PC-3 (cell line): ENCODE measurements at regions not wholly inside any gene's neighbourhood (a gene's known extent, or its start where the extent isn't known, plus 50 kb on each side); places are given as distances from the start of the nearest gene placed in this dataset.

Experiments
- ATAC-seq: fragments of 200-7000 bp; cut with Tn5 transposase; 2 replicates; pipeline ENCODE4 v1.9.1; 2020; ENCODE audit warnings: mild to moderate bottlenecking, moderate library complexity
- BruUV-seq: library from RNA; stranded (reverse); fragments of 400-500 nt; replicated peaks from 2 replicates; lab custom pipeline; 2021; lab: Mats Ljungman, UMichigan
- CTCF ChIA-PET: fragments of 300-600 bp; sonication (Branson Sonifier 250); formaldehyde crosslinking; loops from one replicate; lab custom pipeline; 2022; ENCODE audit warnings: antibody characterized with exemption; lab: Charles Lee
- POLR2A ChIA-PET: fragments of 300-600 bp; sonication (Branson Sonifier 250); formaldehyde crosslinking; loops from one replicate; lab custom pipeline; 2022; ENCODE audit warnings: antibody characterized with exemption; ENCODE audit not compliant: unreplicated experiment; lab: Charles Lee
- DNase-seq: peaks from one replicate; pipeline ENCODE4 v3.0.0-alpha.2; 2015
- H2AFZ ChIP-seq: fragments of 300-600 bp; sonication (generic); 2 replicates; pipeline ENCODE4 v1.6.0; 2016; ENCODE audit warnings: antibody characterized with exemption, low read length
- H3F3A ChIP-seq: fragments of 300-600 bp; sonication (generic); one replicate; pipeline ENCODE4 v1.6.0; 2017; ENCODE audit warnings: antibody characterized with exemption, low read length, control low read depth, mild to moderate bottlenecking; ENCODE audit not compliant: unreplicated experiment
- H3K27ac ChIP-seq: fragments of 300-600 bp; sonication (generic); 2 replicates; pipeline ENCODE4 v1.5.1; 2016; ENCODE audit warnings: mild to moderate bottlenecking, low read length
- H3K27me3 ChIP-seq: fragments of 300-600 bp; sonication (generic); 2 replicates; pipeline ENCODE4 v1.6.1; 2016; ENCODE audit warnings: low read length, mixed read lengths
- H3K36me3 ChIP-seq: fragments of 300-600 bp; sonication (generic); 2 replicates; pipeline ENCODE4 v1.6.1; 2016; ENCODE audit warnings: low read depth, mixed run types, low read length, mixed read lengths
- H3K4me1 ChIP-seq: fragments of 300-600 bp; sonication (generic); 2 replicates; pipeline ENCODE4 v1.5.1; 2016; ENCODE audit warnings: low read length; ENCODE audit not compliant: insufficient read depth
- H3K4me2 ChIP-seq: fragments of 300-600 bp; sonication (generic); 2 replicates; pipeline ENCODE4 v1.6.0; 2016; ENCODE audit warnings: low read length
- H3K4me3 ChIP-seq: fragments of 300-600 bp; sonication (generic); 2 replicates; pipeline ENCODE4 v1.5.1; 2016; ENCODE audit warnings: mild to moderate bottlenecking, low read length, mixed read lengths
- H3K79me2 ChIP-seq: fragments of 300-600 bp; sonication (generic); 2 replicates; pipeline ENCODE4 v1.6.1; 2017; ENCODE audit warnings: low read length, mixed read lengths
- H3K9ac ChIP-seq: fragments of 300-600 bp; sonication (generic); 2 replicates; pipeline ENCODE4 v1.6.0; 2016; ENCODE audit warnings: mild to moderate bottlenecking, low read length
- H3K9me2 ChIP-seq: fragments of 300-600 bp; sonication (generic); replicated peaks from 2 replicates; pipeline ENCODE4 v1.6.1; 2016; ENCODE audit warnings: mixed run types, low read length, mixed read lengths
- H3K9me3 ChIP-seq: fragments of 300-600 bp; sonication (generic); 2 replicates; pipeline ENCODE4 v1.6.1; 2016; ENCODE audit warnings: low read length, mixed read lengths
- H4K20me1 ChIP-seq: fragments of 300-600 bp; sonication (generic); 2 replicates; pipeline ENCODE4 v1.6.1; 2016; ENCODE audit warnings: low read length, mixed read lengths
- EZH2 ChIP-seq: fragments of 300-600 bp; sonication (generic); IDR thresholded peaks from one replicate; pipeline ENCODE4 v1.6.1; 2017; ENCODE audit warnings: antibody characterized with exemption, mild to moderate bottlenecking, low read length; ENCODE audit not compliant: unreplicated experiment
- EZH2phosphoT487 ChIP-seq: fragments of 300-600 bp; sonication (generic); IDR thresholded peaks from 2 replicates; pipeline ENCODE4 v1.6.1; 2018; ENCODE audit warnings: mild to moderate bottlenecking, antibody characterized with exemption, low read length, borderline replicate concordance
- intact Hi-C: fragments of 100-400 bp; cut with micrococcal nuclease; formaldehyde crosslinking; loops from 2 replicates; pipeline ENCODE4 v1.9.0; 2023
- TF ChIP-seq, protein P1 (sequence below): fragments of 300-600 bp; sonication (generic); conservative IDR thresholded peaks from 2 replicates; pipeline ENCODE4 v1.5.1; 2017; ENCODE audit warnings: antibody characterized with exemption, low read depth, mild to moderate bottlenecking, low read length

- no peak for ATAC-seq
- TF ChIP-seq, protein P1, sequence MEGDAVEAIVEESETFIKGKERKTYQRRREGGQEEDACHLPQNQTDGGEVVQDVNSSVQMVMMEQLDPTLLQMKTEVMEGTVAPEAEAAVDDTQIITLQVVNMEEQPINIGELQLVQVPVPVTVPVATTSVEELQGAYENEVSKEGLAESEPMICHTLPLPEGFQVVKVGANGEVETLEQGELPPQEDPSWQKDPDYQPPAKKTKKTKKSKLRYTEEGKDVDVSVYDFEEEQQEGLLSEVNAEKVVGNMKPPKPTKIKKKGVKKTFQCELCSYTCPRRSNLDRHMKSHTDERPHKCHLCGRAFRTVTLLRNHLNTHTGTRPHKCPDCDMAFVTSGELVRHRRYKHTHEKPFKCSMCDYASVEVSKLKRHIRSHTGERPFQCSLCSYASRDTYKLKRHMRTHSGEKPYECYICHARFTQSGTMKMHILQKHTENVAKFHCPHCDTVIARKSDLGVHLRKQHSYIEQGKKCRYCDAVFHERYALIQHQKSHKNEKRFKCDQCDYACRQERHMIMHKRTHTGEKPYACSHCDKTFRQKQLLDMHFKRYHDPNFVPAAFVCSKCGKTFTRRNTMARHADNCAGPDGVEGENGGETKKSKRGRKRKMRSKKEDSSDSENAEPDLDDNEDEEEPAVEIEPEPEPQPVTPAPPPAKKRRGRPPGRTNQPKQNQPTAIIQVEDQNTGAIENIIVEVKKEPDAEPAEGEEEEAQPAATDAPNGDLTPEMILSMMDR: no peak
- no peak for TF ChIP-seq EZH2phosphoT487
- no peak for TF ChIP-seq EZH2
- Histone ChIP-seq H3K79me2 (no peaks in the 10 kb centered on the region), H3K4me2 (no peak overlapping the region), H3K9me3 (no peaks in the 10 kb centered on the region), H3F3A (no peaks in the 10 kb centered on the region), H3K27ac (no peak overlapping the region), H2AFZ (no peak overlapping the region), H3K9me2 (no peaks in the 10 kb centered on the region), H3K27me3 (no peaks in the 10 kb centered on the region), H3K4me1 (no peaks in the 10 kb centered on the region), H3K36me3 (no peaks in the 10 kb centered on the region), H3K9ac (no peak overlapping the region), H3K4me3 (no peak overlapping the region), H4K20me1 (no peaks in the 10 kb centered on the region)
- no TSS peak for BruUV-seq
- no peak for DNase-seq
- intact Hi-C loops: no loop called here
- CTCF ChIA-PET: no interaction called here
- POLR2A ChIA-PET: no interaction called here
Observed at GRCh38 chr14:46480817-46481216, 170.8 kb downstream of the RPL10L start.

DNA sequence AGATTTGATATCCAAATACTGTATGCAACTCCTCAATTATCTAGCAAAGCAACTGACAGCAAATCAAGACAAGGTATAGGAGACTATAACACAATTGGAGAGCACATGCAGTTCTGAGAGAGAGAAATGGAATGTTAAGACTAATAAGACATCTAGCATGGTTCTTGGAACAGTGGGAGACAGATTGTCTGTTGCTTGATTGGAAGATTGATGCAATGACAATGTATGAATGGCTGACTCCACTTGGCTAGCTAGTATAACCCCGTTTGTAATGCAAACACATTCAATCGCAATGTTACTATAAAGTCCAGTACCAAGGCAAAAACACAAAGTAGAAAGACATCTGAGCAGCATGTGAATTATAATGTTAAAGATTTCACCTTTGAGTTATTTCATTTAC, 179.3 kb downstream of the RPL10L start:
- ChIA-PET POLR2A (no interaction called here), CTCF (no interaction called here)
- Histone ChIP-seq H3K79me2 (no peaks in the 10 kb centered on the region), H3K4me2 (no peak overlapping the region), H3K9ac (no peak overlapping the region), H3K27ac (no peak overlapping the region), H4K20me1 (no peaks in the 10 kb centered on the region), H3K4me3 (no peak overlapping the region), H3K9me2 (no peaks in the 10 kb centered on the region), H3K27me3 (no peaks in the 10 kb centered on the region), H3K36me3 (no peaks in the 10 kb centered on the region), H3F3A (no peaks in the 10 kb centered on the region), H3K4me1 (no peaks in the 10 kb centered on the region), H3K9me3 (no peaks in the 10 kb centered on the region), H2AFZ (no peak overlapping the region)
- ATAC-seq: no peak
- no peak for DNase-seq
- intact Hi-C loops: no loop called here
- TF ChIP-seq EZH2 (no peak), EZH2phosphoT487 (no peak)
- TF ChIP-seq, protein P1: no peak
- BruUV-seq: no TSS peak

- TF ChIP-seq, protein P1: no peak
- no peak for TF ChIP-seq EZH2phosphoT487
- TF ChIP-seq EZH2: no peak
Observed at GRCh38 chr14:46464341-46464740, 187.2 kb downstream of the RPL10L start.

More at GRCh38 chr14:46464341-46464740, 187.2 kb downstream of the RPL10L start:
- Histone ChIP-seq H3K4me3 (no peak overlapping the region), H3K4me1 (no peaks in the 10 kb centered on the region), H3K79me2 (no peaks in the 10 kb centered on the region), H3K27ac (no peak overlapping the region), H3K4me2 (no peak overlapping the region), H3K36me3 (no peaks in the 10 kb centered on the region), H3F3A (no peaks in the 10 kb centered on the region), H3K9me2 (no peaks in the 10 kb centered on the region), H4K20me1 (no peaks in the 10 kb centered on the region), H3K27me3 (no peaks in the 10 kb centered on the region), H2AFZ (no peak overlapping the region), H3K9me3 (no peaks in the 10 kb centered on the region), H3K9ac (no peak overlapping the region)
- CTCF ChIA-PET: no interaction called here
- BruUV-seq: no TSS peak
- no peak for ATAC-seq
- POLR2A ChIA-PET: no interaction called here
- no peak for DNase-seq
- intact Hi-C loops: no loop called here
